Breast epithelium (tissue), 4 donors: ENCODE measurements at regions not wholly inside any gene's neighbourhood (a gene's known extent, or its start where the extent isn't known, plus 50 kb on each side); places are given as distances from the start of the nearest gene placed in this dataset.

ENCODE experiments used
- DNase-seq, 2 donors: peaks; one replicate each; pipeline ENCODE4 v3.0.0-alpha.2; 2019; ENCODE audit warnings: low spot score in 2 of 2
- H3K27ac ChIP-seq, 2 donors: fragments of 200-600 bp; sonication (generic) in 1 of 2; one replicate each; pipeline ENCODE4 v1.5.1; 2016 to 2019; ENCODE audit warnings: mild to moderate bottlenecking in 1 of 2
- H3K27me3 ChIP-seq, 2 donors: fragments of 200-600 bp; sonication (generic) in 1 of 2; one replicate each; pipeline versions ENCODE4 v1.5.1 to v1.6.0; 2017 to 2019; ENCODE audit warnings: control low read depth in 1 of 2, mild to moderate bottlenecking in 1 of 2
- H3K36me3 ChIP-seq: fragments of 200-600 bp; one replicate; pipeline ENCODE4 v1.5.1; 2019
- H3K4me1 ChIP-seq, 2 donors: fragments of 200-600 bp; sonication (generic); one replicate each; pipeline ENCODE4 v1.5.1; 2016 to 2019; ENCODE audit warnings: control low read depth in 1 of 2
- H3K4me3 ChIP-seq, 3 donors: fragments of 200-600 bp; sonication (generic); 1 replicate in 2 of 3; 2 replicates in 1 of 3; pipeline ENCODE4 v1.5.1; 2016 to 2019; ENCODE audit warnings: mild to moderate bottlenecking in 3 of 3, moderate library complexity in 2 of 3
- H3K9me3 ChIP-seq, 2 donors: fragments of 200-600 bp; sonication (generic) in 1 of 2; one replicate each; pipeline ENCODE4 v1.5.1; 2016 to 2019; ENCODE audit warnings: control low read depth in 1 of 2
- CTCF ChIP-seq, 3 donors: fragments of 450-650 bp; IDR thresholded peaks; one replicate each; pipeline ENCODE4 v1.5.1; 2016 to 2017; ENCODE audit warnings: antibody characterized with exemption in 3 of 3, mild to moderate bottlenecking in 3 of 3, moderate library complexity in 3 of 3
- POLR2A ChIP-seq: fragments of 450-650 bp; IDR thresholded peaks from one replicate; pipeline ENCODE4 v1.6.1; 2016; ENCODE audit warnings: antibody characterized with exemption, mild to moderate bottlenecking, moderate library complexity
- POLR2AphosphoS5 ChIP-seq, 3 donors: sonication (generic); formaldehyde crosslinking; IDR thresholded peaks; one replicate each; pipeline ENCODE4 v1.6.1; 2017; ENCODE audit warnings: antibody characterized with exemption in 3 of 3
- intact Hi-C: fragments of 100-400 bp; cut with DNase I; formaldehyde crosslinking; loops from one replicate; pipeline ENCODE4 v1.15.1; 2023; ENCODE audit warnings: low total_unique reads

DNA sequence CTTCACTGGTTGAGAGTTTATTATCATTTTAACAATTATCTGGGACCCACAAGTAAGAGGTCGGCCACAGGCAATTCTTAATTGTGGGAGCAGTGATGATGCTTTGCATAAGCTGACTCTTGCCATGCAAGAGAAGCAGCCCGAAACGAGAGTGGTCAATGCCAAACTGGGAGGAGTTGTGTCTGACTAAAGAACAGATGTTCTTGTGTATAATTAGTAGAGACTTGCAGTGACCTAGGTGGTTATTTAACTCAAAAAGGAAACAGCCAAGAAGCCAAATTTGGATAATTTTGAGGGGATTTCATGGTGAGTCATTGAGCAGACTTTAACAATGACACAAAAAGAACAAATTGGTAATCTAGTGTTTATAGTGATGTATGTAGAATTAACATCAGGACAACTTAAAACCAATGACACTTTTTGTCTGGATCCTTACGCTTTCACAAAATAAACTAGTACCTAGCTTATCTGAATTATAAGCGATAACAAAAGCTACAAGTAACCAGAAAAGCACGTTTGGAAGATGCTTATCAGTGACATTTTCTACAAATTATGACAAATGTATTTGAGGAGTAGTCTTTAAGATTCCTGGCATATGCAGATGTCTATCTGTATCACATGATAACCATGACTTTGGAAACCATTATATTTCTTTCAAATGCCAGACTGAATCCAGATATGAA, 184.7 kb upstream of the DLGAP1 start:
- Histone ChIP-seq H3K4me1 (no peaks in the 10 kb centered on the region), H3K36me3 (no peaks in the 10 kb centered on the region), H3K27ac (no peak overlapping the region), H3K9me3 (no peaks in the 10 kb centered on the region), H3K27me3 (no peaks in the 10 kb centered on the region), H3K4me3 (no peak overlapping the region)
- TF ChIP-seq CTCF (IDR thresholded peaks at IDR 0.05) (no peak), POLR2AphosphoS5 (IDR thresholded peaks at IDR 0.05) (no peak), POLR2A (no peak)
- no peak for DNase-seq
- intact Hi-C loops: no loop called here

DNA sequence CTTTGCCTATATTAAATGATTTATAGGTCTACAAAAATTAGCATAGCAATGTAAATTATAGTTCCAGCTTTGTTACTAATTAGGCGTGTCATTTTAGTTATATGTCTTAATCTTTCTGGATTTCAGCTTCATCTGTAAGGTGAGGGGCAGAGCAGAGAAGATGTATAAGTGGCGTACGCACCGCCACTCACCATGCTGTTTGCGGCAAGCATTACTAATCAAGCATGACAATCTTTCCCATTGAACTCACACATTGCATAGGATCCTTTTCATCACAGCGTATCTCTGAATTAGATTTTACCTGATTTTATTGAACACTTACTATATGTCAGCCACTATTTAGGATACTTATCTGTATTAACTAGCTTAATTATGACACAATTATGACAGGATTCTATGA, 183.6 kb upstream of the DLGAP1 start:
- no peak for DNase-seq
- H3K27ac ChIP-seq: no peak overlapping the region
- H3K27me3 ChIP-seq: no peaks in the 10 kb centered on the region
- H3K4me3 ChIP-seq: no peak overlapping the region
- TF ChIP-seq CTCF (IDR thresholded peaks at IDR 0.05): no peak
- no peaks in the 10 kb centered on the region for H3K4me1 ChIP-seq
- intact Hi-C loops: no loop called here
- H3K36me3 ChIP-seq: no peaks in the 10 kb centered on the region
- no peaks in the 10 kb centered on the region for H3K9me3 ChIP-seq

GRCh38 chr18:4637876-4638275, 182.8 kb upstream of the DLGAP1 start:
- intact Hi-C loops: no loop called here
- Histone ChIP-seq H3K4me3 (no peak overlapping the region), H3K4me1 (no peaks in the 10 kb centered on the region), H3K27me3 (no peaks in the 10 kb centered on the region), H3K36me3 (no peaks in the 10 kb centered on the region), H3K27ac (no peak overlapping the region), H3K9me3 (no peaks in the 10 kb centered on the region)
- DNase-seq: no peak
- no peak for TF ChIP-seq POLR2A
- no peak for TF ChIP-seq CTCF (IDR thresholded peaks at IDR 0.05)
- no peak for TF ChIP-seq POLR2AphosphoS5 (IDR thresholded peaks at IDR 0.05)

DNA sequence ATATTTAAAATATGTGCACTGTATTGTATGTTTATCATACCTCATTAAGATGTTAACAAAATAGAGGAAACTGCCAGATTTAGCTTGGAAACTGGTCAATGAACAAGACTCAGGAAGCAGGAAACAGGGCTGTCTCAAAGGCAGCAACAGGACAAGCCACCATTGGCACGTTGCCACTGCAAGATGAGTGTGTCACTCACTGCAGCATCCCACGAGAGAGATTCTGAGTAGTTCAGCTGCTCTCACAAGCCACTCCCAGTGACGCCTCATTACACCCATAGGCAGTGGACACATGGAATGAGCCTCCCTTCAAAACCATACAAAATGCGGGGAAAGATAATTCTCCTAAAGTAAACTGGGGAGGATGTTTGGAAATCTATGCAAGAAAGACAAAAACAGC, 181.9 kb upstream of the DLGAP1 start:
- no peak for DNase-seq
- H3K4me3 ChIP-seq: no peak overlapping the region
- H3K36me3 ChIP-seq: no peaks in the 10 kb centered on the region
- no peak overlapping the region for H3K27ac ChIP-seq
- TF ChIP-seq CTCF (IDR thresholded peaks at IDR 0.05) (no peak), POLR2A (no peak), POLR2AphosphoS5 (IDR thresholded peaks at IDR 0.05) (no peak)
- H3K27me3 ChIP-seq: no peaks in the 10 kb centered on the region
- no peaks in the 10 kb centered on the region for H3K9me3 ChIP-seq
- intact Hi-C loops: no loop called here
- no peaks in the 10 kb centered on the region for H3K4me1 ChIP-seq

GRCh38 chr18:4631239-4631638, 176.1 kb upstream of the DLGAP1 start:
- no peaks in the 10 kb centered on the region for H3K27me3 ChIP-seq
- DNase-seq: no peak
- H3K4me1 ChIP-seq: no peaks in the 10 kb centered on the region
- H3K9me3 ChIP-seq: no peaks in the 10 kb centered on the region
- intact Hi-C loops: no loop called here
- H3K4me3 ChIP-seq: no peak overlapping the region
- no peaks in the 10 kb centered on the region for H3K36me3 ChIP-seq
- TF ChIP-seq POLR2A (no peak), POLR2AphosphoS5 (IDR thresholded peaks at IDR 0.05) (no peak), CTCF (IDR thresholded peaks at IDR 0.05) (no peak)
- no peak overlapping the region for H3K27ac ChIP-seq
